Astrocyte of the cerebellum (primary cell): ENCODE measurements at regions not wholly inside any gene's neighbourhood (a gene's known extent, or its start where the extent isn't known, plus 50 kb on each side); places are given as distances from the start of the nearest gene placed in this dataset.

ENCODE experiments used
- DNase-seq: peaks from one replicate; pipeline ENCODE4 v3.0.0-alpha.2; 2011; ENCODE audit warnings: low read depth
- H3K4me3 ChIP-seq: 2 replicates; pipeline ENCODE4 v1.5.1; 2011; ENCODE audit warnings: mild to moderate bottlenecking, low read depth, low read length, moderate library complexity
- CTCF ChIP-seq: IDR thresholded peaks from 2 replicates; pipeline ENCODE4 v1.5.1; 2012; ENCODE audit warnings: low read length, low read depth, moderate library complexity, mild to moderate bottlenecking; ENCODE audit errors: missing control alignments
- in situ Hi-C: cut with HindIII; loops from 2 replicates; pipeline ENCODE4 v1.10.0; 2017; ENCODE audit warnings: low sequenced_read_pairs

- no peak for DNase-seq
- no peak overlapping the region for H3K4me3 ChIP-seq
- in situ Hi-C loops = no loop called here
- no peak for TF ChIP-seq CTCF
Observed at GRCh38 chr22:44387486-44387885, 74.7 kb upstream of the SHISAL1 start.

GRCh38 chr22:44386386-44387035 is 73.8 kb upstream of the SHISAL1 start:
- in situ Hi-C loops = no loop called here
- TF ChIP-seq CTCF = no peak

GRCh38 chr22:44385781-44386180 is 73.0 kb upstream of the SHISAL1 start:
- H3K4me3 ChIP-seq = no peak overlapping the region
- in situ Hi-C loops = no loop called here
- no peak for DNase-seq
- TF ChIP-seq CTCF = no peak

More at GRCh38 chr22:44386386-44387035, 73.8 kb upstream of the SHISAL1 start:
- no peak overlapping the region for H3K4me3 ChIP-seq
- no peak for DNase-seq

- no peak overlapping the region for H3K4me3 ChIP-seq
- in situ Hi-C loops = no loop called here
- no peak for TF ChIP-seq CTCF
- no peak for DNase-seq
Observed at GRCh38 chr22:44385296-44385610, 72.5 kb upstream of the SHISAL1 start.

- H3K4me3 ChIP-seq = no peak overlapping the region
- in situ Hi-C loops = no loop called here
- DNase-seq = no peak
- no peak for TF ChIP-seq CTCF
Observed at GRCh38 chr22:44384563-44385295, 72.0 kb upstream of the SHISAL1 start.

GRCh38 chr22:44383652-44384562 is 71.2 kb upstream of the SHISAL1 start:
- TF ChIP-seq CTCF = no peak
- in situ Hi-C loops = no loop called here
- DNase-seq = no peak
- no peak overlapping the region for H3K4me3 ChIP-seq
